CD4-positive, alpha-beta T cell treated with Interleukin-21 for 1 hour (primary cell): ENCODE measurements at regions not wholly inside any gene's neighbourhood (a gene's known extent, or its start where the extent isn't known, plus 50 kb on each side); places are given as distances from the start of the nearest gene placed in this dataset.

ENCODE experiments used
- DNase-seq: peaks from one replicate; pipeline ENCODE4 v3.0.0-alpha.2; 2020

- DNase-seq, result no peak
These were observed 184.6 kb upstream of the PRDM1 start for GRCh38 chr6:105901583-105901982.

- DNase-seq, result no peak
These were observed 185.8 kb upstream of the PRDM1 start for GRCh38 chr6:105900125-105900937.

- no peak for DNase-seq
These were observed 187.8 kb upstream of the PRDM1 start for GRCh38 chr6:105898286-105898685.

GRCh38 chr6:105897131-105897530 lies 189.0 kb upstream of the PRDM1 start:
- no peak for DNase-seq

DNA sequence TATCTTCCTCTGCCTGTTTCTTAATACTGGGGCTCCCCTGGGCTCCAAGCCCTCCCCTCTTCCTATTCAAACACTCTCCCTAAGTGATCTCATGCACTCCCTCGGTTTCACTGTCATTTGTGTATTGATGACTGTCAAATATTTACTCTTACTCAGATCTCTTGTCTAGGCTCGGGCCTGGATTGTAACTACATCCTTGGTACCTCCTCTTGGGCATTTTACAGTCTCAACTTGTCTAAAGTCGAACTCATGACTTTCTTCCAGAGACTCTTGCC lies 189.4 kb upstream of the PRDM1 start:
- no peak for DNase-seq

DNA sequence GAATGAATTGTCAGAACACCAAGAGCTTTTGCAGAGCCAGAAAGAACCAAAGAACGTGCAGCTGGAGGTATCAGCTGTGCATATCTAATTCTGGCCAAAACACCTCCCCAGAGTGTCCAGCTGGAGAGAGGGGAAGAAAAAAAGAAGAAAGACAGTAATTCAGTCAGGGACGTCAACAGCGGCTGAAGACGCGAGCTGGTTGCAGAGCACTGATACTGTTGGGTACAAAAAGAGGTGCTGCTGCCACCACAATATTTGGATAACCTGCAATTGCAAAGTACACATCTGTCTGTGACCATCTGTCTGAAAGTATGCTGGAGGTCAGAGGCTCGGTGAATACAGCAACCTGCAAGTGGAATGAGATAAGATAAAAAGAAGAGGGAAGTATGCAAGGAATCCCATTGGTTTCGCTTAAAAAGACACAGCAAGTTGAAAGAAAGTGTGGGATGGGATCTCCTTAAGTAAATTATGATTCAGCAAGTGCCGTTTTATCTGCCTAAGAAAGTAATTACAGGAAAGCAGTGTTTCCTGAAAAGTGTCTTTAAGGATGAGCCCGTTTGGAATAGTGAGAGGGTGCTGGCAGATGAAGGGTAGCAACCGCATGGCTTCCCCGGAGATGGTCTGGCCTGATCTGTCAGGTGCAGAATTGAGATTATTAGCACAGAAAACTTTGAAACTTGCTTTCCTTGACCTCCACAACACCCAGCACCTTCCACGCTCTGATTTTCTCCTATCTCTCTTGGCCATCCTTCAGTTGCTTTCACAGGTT lies 189.9 kb upstream of the PRDM1 start:
- DNase-seq, result no peak

DNA sequence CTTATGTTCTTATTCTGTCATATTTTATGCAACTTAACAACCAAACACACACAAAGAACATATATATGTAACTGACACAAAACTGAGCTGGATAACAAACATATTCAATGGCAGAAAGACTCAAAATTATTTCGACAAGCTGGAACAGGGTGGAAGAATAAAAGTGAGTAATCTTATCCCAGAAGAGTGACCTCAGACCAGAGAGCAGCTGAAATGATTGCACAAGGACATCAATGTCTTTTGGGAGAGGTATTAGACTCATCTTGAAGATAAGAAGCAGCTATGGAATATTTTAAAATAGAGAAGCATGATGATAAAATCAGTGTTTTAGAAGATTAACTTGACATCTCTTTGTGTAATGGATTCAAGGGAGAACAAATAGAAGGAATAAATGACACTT lies 191.6 kb upstream of the PRDM1 start:
- no peak for DNase-seq

DNA sequence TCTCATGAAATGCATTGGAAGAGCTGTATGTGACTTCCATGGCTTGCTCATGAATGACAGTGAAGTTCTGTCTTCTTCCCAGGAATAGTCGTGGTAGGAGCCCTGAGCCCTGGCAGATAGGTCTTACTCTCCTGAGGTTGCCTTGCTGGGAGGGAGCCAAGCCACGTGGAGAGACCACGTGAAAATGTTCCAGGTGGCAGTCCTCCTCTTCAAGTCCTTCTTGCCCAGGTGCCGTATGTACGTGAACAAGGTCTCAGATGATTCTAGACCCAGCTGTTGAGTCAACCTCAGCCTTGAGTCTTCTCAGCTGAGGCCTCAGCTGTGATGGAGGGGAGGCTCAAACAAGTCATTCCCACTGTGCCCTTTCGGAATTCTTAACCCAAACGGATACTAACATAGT lies 192.4 kb upstream of the PRDM1 start:
- DNase-seq, result no peak

DNA sequence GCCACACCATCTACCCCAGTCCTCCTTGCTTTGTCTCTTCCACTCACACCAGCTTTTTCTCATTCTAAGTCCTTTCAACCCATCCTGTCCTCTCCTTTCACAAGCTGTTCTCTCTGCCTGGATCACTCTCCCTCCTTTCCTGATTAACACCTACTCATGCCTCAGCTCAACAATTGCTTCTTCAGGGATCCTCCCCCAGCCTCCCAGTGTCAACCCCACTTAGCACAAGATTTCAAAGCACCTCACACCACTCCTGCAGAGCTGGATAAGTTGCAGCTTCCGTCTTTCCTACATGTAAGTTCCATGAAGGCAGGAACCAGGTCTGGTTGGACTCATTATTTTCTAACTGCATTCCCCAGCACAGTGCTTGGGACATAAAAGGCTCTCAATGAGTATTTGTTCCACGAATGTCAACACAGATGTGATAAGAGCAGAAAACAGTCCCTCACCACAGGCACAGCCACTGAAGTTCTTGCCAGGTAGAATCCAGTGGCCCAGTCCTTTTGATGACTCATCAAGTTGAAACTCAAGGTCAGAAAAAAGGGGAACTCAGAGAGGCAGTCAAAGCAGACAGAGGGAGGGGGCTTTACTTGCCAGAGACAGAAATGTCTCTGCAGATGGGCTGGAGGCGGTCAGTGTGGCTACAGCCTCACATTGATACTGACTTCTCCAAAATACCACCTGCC lies 193.4 kb upstream of the PRDM1 start:
- DNase-seq, result peak; percentile 14

DNA sequence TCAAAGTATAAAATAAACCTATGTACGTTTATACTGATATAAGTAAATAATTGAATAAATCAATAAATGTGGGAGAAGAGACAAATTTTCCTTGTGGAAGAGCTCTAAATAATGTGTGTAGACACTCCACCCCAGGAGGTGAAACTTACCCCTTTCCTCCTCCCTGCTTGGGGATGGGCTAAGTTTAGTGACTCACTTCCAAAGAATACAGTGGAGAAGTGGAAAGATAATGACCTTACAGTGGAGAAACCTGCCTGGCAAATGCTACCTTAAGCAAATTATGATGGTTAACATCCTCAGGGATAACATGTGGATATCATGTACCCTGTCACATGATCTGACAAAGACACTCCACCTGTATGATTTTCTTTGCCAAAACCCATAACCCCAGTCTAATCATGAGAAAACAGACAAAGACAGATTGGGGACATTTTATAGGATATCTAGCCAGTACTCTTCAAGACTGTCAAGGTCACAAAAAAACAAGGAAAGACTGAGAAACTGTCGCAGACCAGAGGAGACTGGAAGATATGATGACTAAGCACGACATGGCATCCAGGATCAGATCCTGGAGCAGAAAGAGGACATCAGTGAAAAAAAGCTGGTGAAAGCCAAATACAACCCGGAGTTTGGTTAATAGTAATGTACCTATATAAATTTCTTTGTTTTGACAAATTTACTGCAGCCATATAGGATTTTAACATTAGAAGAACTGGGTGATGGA lies 195.5 kb upstream of the PRDM1 start:
- DNase-seq, result no peak

- no peak for DNase-seq
These were observed 196.2 kb upstream of the PRDM1 start for GRCh38 chr6:105889902-105890301.

DNA sequence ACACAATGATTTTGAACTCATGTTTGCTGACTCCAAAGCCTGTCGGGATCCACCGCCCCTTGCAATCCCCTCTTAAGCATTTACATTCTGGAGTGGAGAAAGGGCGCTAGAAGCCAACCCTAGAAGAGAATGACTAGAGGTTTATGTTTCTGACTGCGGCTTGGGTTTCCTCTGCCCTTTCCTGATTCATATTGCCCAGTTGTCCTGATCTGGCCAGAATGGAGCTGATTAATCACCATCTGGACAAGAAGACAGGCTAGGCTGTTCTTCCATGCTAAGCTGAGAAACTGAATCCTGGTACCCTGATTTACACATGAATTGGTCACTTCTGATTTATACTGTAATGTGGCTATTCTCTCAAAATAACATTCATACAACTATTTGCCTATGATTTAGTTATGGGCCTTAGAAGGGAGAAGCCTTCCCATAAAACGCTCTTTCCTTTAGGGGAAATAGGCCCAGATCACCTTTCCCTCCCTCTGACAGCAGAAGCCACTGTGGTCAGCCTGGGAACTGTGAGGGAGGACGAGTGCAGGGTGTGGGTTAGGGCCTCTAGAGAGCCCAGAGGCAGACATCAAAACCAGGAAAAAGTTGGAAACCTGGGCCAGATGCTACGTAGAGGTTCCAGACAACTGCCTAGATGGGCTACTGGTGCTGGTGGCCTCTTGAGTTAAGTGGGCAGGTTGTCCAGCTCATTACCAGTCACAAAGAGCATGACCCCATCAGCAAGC lies 199.2 kb upstream of the PRDM1 start:
- DNase-seq, result no peak

DNA sequence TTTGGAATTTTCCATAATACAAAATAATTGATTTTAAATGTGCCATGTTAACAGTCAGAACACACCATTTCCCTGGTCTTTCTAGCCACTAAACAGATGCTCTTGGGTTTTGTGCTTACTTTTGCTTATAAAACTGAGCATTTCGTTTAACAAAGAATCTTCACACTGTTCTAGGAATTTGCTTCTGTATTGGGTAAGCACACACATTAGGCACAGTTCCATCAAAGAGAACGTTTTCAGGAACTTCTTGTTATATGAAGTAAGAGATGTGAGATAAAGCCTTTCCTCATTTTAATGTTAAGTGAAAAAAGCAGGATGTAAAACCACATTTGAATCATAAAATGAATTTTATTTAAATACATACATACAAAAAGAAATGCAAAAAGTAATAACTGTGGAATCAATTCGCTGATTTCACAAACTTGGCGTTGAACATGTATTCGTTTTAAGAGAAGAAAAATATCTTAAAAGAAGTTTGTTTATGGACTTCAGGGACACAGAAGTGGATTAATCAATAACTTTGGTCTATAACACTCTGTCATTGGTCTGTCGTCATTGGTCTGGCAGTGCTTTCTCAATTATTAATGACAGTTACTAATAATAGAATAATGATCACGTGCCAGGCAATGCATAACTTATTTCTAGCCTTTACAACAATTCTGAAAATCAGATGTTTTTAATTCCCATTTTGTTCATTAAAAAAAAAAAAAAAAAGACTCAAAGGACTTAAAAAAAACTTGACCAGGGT lies 199.9 kb upstream of the PRDM1 start:
- no peak for DNase-seq

- no peak for DNase-seq
These were observed 201.7 kb upstream of the PRDM1 start for GRCh38 chr6:105884426-105884825.

DNA sequence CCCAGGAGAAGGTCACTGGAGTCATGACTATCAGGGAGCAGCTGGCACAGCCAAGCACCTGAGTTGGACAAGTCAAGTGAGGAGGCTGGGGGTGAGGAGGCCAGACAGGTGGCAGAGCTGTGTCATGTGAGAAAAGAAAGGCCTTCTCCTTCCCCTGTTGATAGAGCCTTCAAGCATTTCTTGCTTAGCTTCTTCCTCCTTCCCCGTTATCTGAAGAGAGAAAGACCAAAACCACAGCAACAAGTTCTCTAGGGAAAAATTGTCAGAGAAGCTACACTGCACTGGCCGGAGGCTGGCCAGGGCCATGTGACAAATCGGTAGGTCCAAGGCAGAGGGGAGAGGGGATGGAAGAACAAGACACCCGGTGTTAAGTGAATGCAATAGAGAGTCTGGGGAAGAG lies 202.1 kb upstream of the PRDM1 start:
- DNase-seq, result no peak

- DNase-seq, result no peak
These were observed 203.3 kb upstream of the PRDM1 start for GRCh38 chr6:105882828-105883227.

GRCh38 chr6:105882121-105882803 lies 203.9 kb upstream of the PRDM1 start:
- DNase-seq, result no peak

- DNase-seq, result no peak
These were observed 204.5 kb upstream of the PRDM1 start for GRCh38 chr6:105881608-105882007.

DNA sequence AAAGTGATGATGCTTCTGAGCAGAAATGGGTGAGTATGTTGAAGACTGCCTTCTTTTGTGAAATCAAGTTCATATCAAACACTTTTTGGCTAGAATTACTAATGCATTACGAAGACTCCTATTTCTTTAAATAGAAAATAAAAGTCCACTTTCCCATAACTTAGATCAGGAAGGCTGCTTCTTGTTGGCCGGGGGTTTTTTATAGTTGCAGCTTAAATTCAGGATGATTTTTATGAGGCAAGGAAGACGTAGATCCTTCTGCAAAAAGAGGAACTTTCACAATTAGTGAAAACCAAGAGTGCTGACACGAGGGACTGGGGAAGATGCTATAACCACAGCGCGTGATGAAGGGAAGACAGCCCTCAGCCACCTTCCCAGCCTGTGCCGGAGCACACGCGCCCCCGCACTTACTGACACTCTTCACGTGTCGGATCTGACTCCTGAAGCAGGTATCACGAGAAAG lies 206.1 kb upstream of the PRDM1 start:
- peak; percentile 28 for DNase-seq

- DNase-seq, result no peak
These were observed 207.0 kb upstream of the PRDM1 start for GRCh38 chr6:105879146-105879545.

DNA sequence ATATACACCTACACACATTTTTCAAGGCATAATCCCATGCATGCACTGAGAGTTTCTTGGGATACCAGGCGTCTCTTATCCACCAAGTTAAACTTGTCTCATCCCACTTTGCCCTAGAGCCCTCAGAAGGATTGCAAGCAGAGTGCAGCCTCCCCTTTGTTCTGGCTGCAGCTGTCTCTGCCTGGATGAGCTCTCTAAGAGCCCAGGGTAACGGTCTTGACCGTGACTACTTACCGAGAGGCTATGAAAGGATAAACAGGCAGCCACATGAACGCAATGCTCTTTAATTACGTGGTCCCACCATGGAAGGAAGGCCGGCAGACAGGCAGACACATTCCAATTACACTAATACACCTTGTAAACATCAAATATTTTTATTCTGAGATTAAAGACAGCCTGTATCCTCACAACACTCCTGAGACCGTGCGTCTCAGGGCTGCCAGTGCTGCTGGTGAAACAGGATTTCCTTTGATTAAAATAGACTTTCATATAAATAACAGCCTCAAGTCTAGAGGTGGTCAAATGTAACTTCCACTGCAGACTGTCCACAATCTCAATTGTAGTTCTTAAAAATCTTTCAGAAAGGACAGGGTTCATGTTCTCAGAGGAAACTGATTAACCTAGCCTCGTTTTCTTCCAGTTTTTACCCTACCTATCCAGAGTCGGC lies 210.0 kb upstream of the PRDM1 start:
- no peak for DNase-seq
